Ectodermal cell (in vitro differentiated cells): ENCODE measurements at regions not wholly inside any gene's neighbourhood (a gene's known extent, or its start where the extent isn't known, plus 50 kb on each side); places are given as distances from the start of the nearest gene placed in this dataset.

ENCODE experiments used
- H3K27ac ChIP-seq: 2 replicates; pipeline ENCODE4 v1.7.0; 2013; ENCODE audit warnings: mild to moderate bottlenecking, low read depth, low read length; ENCODE audit not compliant: insufficient read depth, poor library complexity, severe bottlenecking
- H3K27me3 ChIP-seq: 2 replicates; pipeline ENCODE4 v1.7.0; 2013; ENCODE audit warnings: mild to moderate bottlenecking, low read length; ENCODE audit not compliant: insufficient read depth, control insufficient read depth, poor library complexity, severe bottlenecking
- H3K36me3 ChIP-seq: one replicate; pipeline ENCODE4 v1.7.0; 2013; ENCODE audit warnings: low read length; ENCODE audit not compliant: control insufficient read depth, insufficient read depth
- H3K4me1 ChIP-seq: one replicate; pipeline ENCODE4 v1.7.0; 2013; ENCODE audit warnings: low read length; ENCODE audit not compliant: control insufficient read depth, insufficient read depth
- H3K4me3 ChIP-seq: 2 replicates; pipeline ENCODE4 v1.7.0; 2013; ENCODE audit warnings: low read depth, low read length, control low read depth; ENCODE audit not compliant: insufficient read depth
- H3K9me3 ChIP-seq: 2 replicates; pipeline ENCODE4 v1.7.0; 2013; ENCODE audit warnings: mild to moderate bottlenecking, low read length, moderate library complexity; ENCODE audit not compliant: control insufficient read depth
- WGBS, 2 experiments: methylation state at CpG; one replicate each; pipeline ENCODE4 v1.1.7; 2013; ENCODE audit warnings: missing lambda C conversion rate in 2 of 2; 5-methylcytosine and 5-hydroxymethylcytosine counted together

- no peaks in the 10 kb centered on the region for H3K9me3 ChIP-seq
- 0% methylated on average over 1 to 2 of the region's 2 CpGs for WGBS, 2 experiments
- H3K27ac ChIP-seq: no peak overlapping the region
- no peaks in the 10 kb centered on the region for H3K36me3 ChIP-seq
- no peaks in the 10 kb centered on the region for H3K4me1 ChIP-seq
- H3K27me3 ChIP-seq: no peaks in the 10 kb centered on the region
- no peak overlapping the region for H3K4me3 ChIP-seq
These were observed 56.9 kb downstream of the SLITRK6 start for GRCh38 chr13:85742355-85742754.

GRCh38 chr13:85741017-85741416, 58.2 kb downstream of the SLITRK6 start:
- Histone ChIP-seq H3K36me3 (no peaks in the 10 kb centered on the region), H3K4me1 (no peaks in the 10 kb centered on the region), H3K9me3 (no peaks in the 10 kb centered on the region), H3K27ac (no peak overlapping the region), H3K4me3 (no peak overlapping the region), H3K27me3 (no peaks in the 10 kb centered on the region)
- WGBS, 2 experiments: 60 to 72% methylated on average over 3 of the region's 3 CpGs

GRCh38 chr13:85738696-85739320, 60.4 kb downstream of the SLITRK6 start:
- Histone ChIP-seq H3K36me3 (no peaks in the 10 kb centered on the region), H3K4me3 (no peak overlapping the region), H3K27me3 (no peaks in the 10 kb centered on the region), H3K27ac (no peak overlapping the region), H3K4me1 (no peaks in the 10 kb centered on the region), H3K9me3 (no peaks in the 10 kb centered on the region)
- 80 to 93% methylated on average over 3 to 6 of the region's 9 CpGs for WGBS, 2 experiments

GRCh38 chr13:85737952-85738351, 61.3 kb downstream of the SLITRK6 start:
- no peaks in the 10 kb centered on the region for H3K9me3 ChIP-seq
- H3K27me3 ChIP-seq: no peaks in the 10 kb centered on the region
- WGBS, 2 experiments: 90 to 100% methylated on average over 1 of the region's 1 CpG
- no peak overlapping the region for H3K4me3 ChIP-seq
- no peaks in the 10 kb centered on the region for H3K36me3 ChIP-seq
- H3K4me1 ChIP-seq: no peaks in the 10 kb centered on the region
- no peak overlapping the region for H3K27ac ChIP-seq

GRCh38 chr13:85729296-85729695, 69.9 kb downstream of the SLITRK6 start:
- Histone ChIP-seq H3K27ac (no peak overlapping the region), H3K4me1 (no peaks in the 10 kb centered on the region), H3K27me3 (no peaks in the 10 kb centered on the region), H3K4me3 (no peak overlapping the region), H3K9me3 (no peaks in the 10 kb centered on the region), H3K36me3 (no peaks in the 10 kb centered on the region)

GRCh38 chr13:85728811-85729210, 70.4 kb downstream of the SLITRK6 start:
- Histone ChIP-seq H3K27me3 (no peaks in the 10 kb centered on the region), H3K4me1 (no peaks in the 10 kb centered on the region), H3K4me3 (no peak overlapping the region), H3K9me3 (no peaks in the 10 kb centered on the region), H3K27ac (no peak overlapping the region), H3K36me3 (no peaks in the 10 kb centered on the region)

- 86 to 91% methylated on average over 2 of the region's 2 CpGs for WGBS, 2 experiments
- H3K27me3 ChIP-seq: no peaks in the 10 kb centered on the region
- no peak overlapping the region for H3K4me3 ChIP-seq
- H3K36me3 ChIP-seq: no peaks in the 10 kb centered on the region
- no peaks in the 10 kb centered on the region for H3K9me3 ChIP-seq
- H3K4me1 ChIP-seq: no peaks in the 10 kb centered on the region
- no peak overlapping the region for H3K27ac ChIP-seq
These were observed 73.8 kb downstream of the SLITRK6 start for GRCh38 chr13:85725433-85725832.

GRCh38 chr13:85724546-85725432, 74.4 kb downstream of the SLITRK6 start:
- Histone ChIP-seq H3K9me3 (no peaks in the 10 kb centered on the region), H3K4me1 (no peaks in the 10 kb centered on the region), H3K27ac (no peak overlapping the region), H3K4me3 (no peak overlapping the region), H3K27me3 (no peaks in the 10 kb centered on the region), H3K36me3 (no peaks in the 10 kb centered on the region)
- WGBS, 2 experiments: 93 to 97% methylated on average over 9 to 10 of the region's 12 CpGs

- Histone ChIP-seq H3K27me3 (no peaks in the 10 kb centered on the region), H3K9me3 (no peaks in the 10 kb centered on the region), H3K4me3 (no peak overlapping the region), H3K4me1 (no peaks in the 10 kb centered on the region), H3K36me3 (no peaks in the 10 kb centered on the region), H3K27ac (no peak overlapping the region)
- WGBS, 2 experiments: 100% methylated on average over 1 of the region's 1 CpG
These were observed 79.5 kb downstream of the SLITRK6 start for GRCh38 chr13:85719749-85720148.

GRCh38 chr13:85717921-85718320, 81.3 kb downstream of the SLITRK6 start:
- H3K27me3 ChIP-seq: no peaks in the 10 kb centered on the region
- H3K9me3 ChIP-seq: no peaks in the 10 kb centered on the region
- H3K27ac ChIP-seq: no peak overlapping the region
- no peak overlapping the region for H3K4me3 ChIP-seq
- H3K36me3 ChIP-seq: no peaks in the 10 kb centered on the region
- 80 to 86% methylated on average over 1 of the region's 3 CpGs for WGBS, 2 experiments
- no peaks in the 10 kb centered on the region for H3K4me1 ChIP-seq
